H9 (cell line): ENCODE measurements at regions not wholly inside any gene's neighbourhood (a gene's known extent, or its start where the extent isn't known, plus 50 kb on each side); places are given as distances from the start of the nearest gene placed in this dataset.

Source experiments
- DNase-seq: peaks from one replicate; pipeline ENCODE4 v3.0.0-alpha.2; 2017
- H2AFZ ChIP-seq: one replicate; pipeline ENCODE4 v1.6.1; 2013; ENCODE audit warnings: mild to moderate bottlenecking, low read length, control low read depth, moderate library complexity
- H2AK5ac ChIP-seq: 2 replicates; pipeline ENCODE4 v1.6.1; 2013; ENCODE audit warnings: low read length, control low read depth, mixed read lengths; ENCODE audit not compliant: insufficient read length
- H2BK120ac ChIP-seq: one replicate; pipeline ENCODE4 v1.6.1; 2013; ENCODE audit warnings: low read depth, mild to moderate bottlenecking, low read length, control low read depth, inconsistent platforms; ENCODE audit not compliant: poor library complexity, severe bottlenecking
- H2BK12ac ChIP-seq: 2 replicates; pipeline ENCODE4 v1.6.1; 2013; ENCODE audit warnings: low read length, control low read depth, mixed read lengths, low read depth; ENCODE audit not compliant: insufficient read length
- H2BK15ac ChIP-seq: 2 replicates; pipeline ENCODE4 v1.6.1; 2013; ENCODE audit warnings: low read depth, low read length, control low read depth
- H2BK20ac ChIP-seq: one replicate; pipeline ENCODE4 v1.6.1; 2013; ENCODE audit warnings: low read depth, mild to moderate bottlenecking, low read length, control low read depth, inconsistent platforms; ENCODE audit not compliant: poor library complexity, severe bottlenecking
- H2BK5ac ChIP-seq: 2 replicates; pipeline ENCODE4 v1.6.1; 2013; ENCODE audit warnings: low read length, control low read depth, mixed read lengths; ENCODE audit not compliant: insufficient read length
- H3K14ac ChIP-seq: 2 replicates; pipeline ENCODE4 v1.6.1; 2013; ENCODE audit warnings: low read length, control low read depth; ENCODE audit not compliant: insufficient read depth
- H3K18ac ChIP-seq: 2 replicates; pipeline ENCODE4 v1.6.1; 2013; ENCODE audit warnings: low read depth, mild to moderate bottlenecking, mixed read lengths, low read length, control low read depth; ENCODE audit not compliant: insufficient read length
- H3K23ac ChIP-seq: 2 replicates; pipeline ENCODE4 v1.6.1; 2013; ENCODE audit warnings: low read length, control low read depth, mixed read lengths, low read depth; ENCODE audit not compliant: insufficient read length
- H3K23me2 ChIP-seq: 2 replicates; pipeline ENCODE4 v1.6.1; 2013; ENCODE audit warnings: low read depth, mild to moderate bottlenecking, mixed read lengths, low read length, control low read depth; ENCODE audit not compliant: insufficient read length, poor library complexity, severe bottlenecking
- H3K27ac ChIP-seq: 2 replicates; pipeline ENCODE4 v1.5.1; 2013; ENCODE audit warnings: low read length, control low read depth, mixed read lengths, low read depth; ENCODE audit not compliant: insufficient read length
- H3K27me3 ChIP-seq: 2 replicates; pipeline ENCODE4 v1.6.1; 2013; ENCODE audit warnings: low read length, control low read depth, inconsistent platforms; ENCODE audit not compliant: insufficient read depth
- H3K4ac ChIP-seq: 2 replicates; pipeline ENCODE4 v1.6.1; 2013; ENCODE audit warnings: low read depth, mild to moderate bottlenecking, control low read depth, inconsistent platforms, low read length, moderate library complexity
- H3K4me1 ChIP-seq: 2 replicates; pipeline ENCODE4 v1.6.1; 2013; ENCODE audit warnings: low read length, control low read depth, inconsistent platforms; ENCODE audit not compliant: insufficient read depth
- H3K4me2 ChIP-seq: 2 replicates; pipeline ENCODE4 v1.6.1; 2013; ENCODE audit warnings: low read length, control low read depth, mixed read lengths; ENCODE audit not compliant: insufficient read length, insufficient read depth
- H3K56ac ChIP-seq: 2 replicates; pipeline ENCODE4 v1.6.1; 2013; ENCODE audit warnings: low read depth, mild to moderate bottlenecking, mixed read lengths, low read length, control low read depth; ENCODE audit not compliant: insufficient read length
- H3K79me1 ChIP-seq: 2 replicates; pipeline ENCODE4 v1.6.1; 2013; ENCODE audit warnings: low read depth, mild to moderate bottlenecking, moderate library complexity, low read length, control low read depth, inconsistent platforms; ENCODE audit not compliant: insufficient read depth, poor library complexity, severe bottlenecking
- H3K79me2 ChIP-seq: 2 replicates; pipeline ENCODE4 v1.6.1; 2013; ENCODE audit warnings: low read length, control low read depth, inconsistent platforms; ENCODE audit not compliant: insufficient read depth
- H3K9ac ChIP-seq: 2 replicates; pipeline ENCODE4 v1.6.1; 2013; ENCODE audit warnings: low read length, control low read depth, mixed read lengths; ENCODE audit not compliant: insufficient read length; ENCODE audit errors: extremely low read depth
- H3K9me3 ChIP-seq: one replicate; pipeline ENCODE4 v1.6.1; 2013; ENCODE audit warnings: low read depth, low read length, inconsistent platforms; ENCODE audit not compliant: control insufficient read depth
- H3T11ph ChIP-seq: one replicate; pipeline ENCODE4 v1.6.1; 2013; ENCODE audit warnings: mild to moderate bottlenecking, low read length, control low read depth, inconsistent platforms
- H4K20me1 ChIP-seq: one replicate; pipeline ENCODE4 v1.6.1; 2013; ENCODE audit not compliant: control insufficient read depth, insufficient read length, insufficient read depth
- H4K5ac ChIP-seq: 2 replicates; pipeline ENCODE4 v1.6.1; 2013; ENCODE audit warnings: low read depth, mild to moderate bottlenecking, mixed read lengths, low read length, control low read depth; ENCODE audit not compliant: insufficient read length
- H4K8ac ChIP-seq: replicated peaks from 2 replicates; pipeline ENCODE4 v1.6.1; 2013; ENCODE audit warnings: low read length, control low read depth, mixed read lengths, low read depth; ENCODE audit not compliant: insufficient read length
- H4K91ac ChIP-seq: 2 replicates; pipeline ENCODE4 v1.6.1; 2013; ENCODE audit warnings: low read depth, mild to moderate bottlenecking, moderate library complexity, mixed read lengths, low read length, control low read depth; ENCODE audit not compliant: insufficient read length
- H3K27ac Mint-ChIP-seq, 3 experiments: 2 replicates in 2 of 3; 3 replicates in 1 of 3; pipeline ENCODE4 v1.8.0; 2020 to 2021; ENCODE audit warnings: mixed read lengths in 3 of 3, mild to moderate bottlenecking in 1 of 3, moderate library complexity in 1 of 3
- H3K27me3 Mint-ChIP-seq: 2 replicates; pipeline ENCODE4 v1.8.0; 2021; ENCODE audit warnings: low read depth, mild to moderate bottlenecking, moderate library complexity, mixed read lengths
- H3K36me3 Mint-ChIP-seq, 3 experiments: 2 replicates in 2 of 3; 3 replicates in 1 of 3; pipeline ENCODE4 v1.8.0; 2020 to 2021; ENCODE audit warnings: low read depth in 3 of 3, mixed read lengths in 3 of 3; ENCODE audit not compliant: insufficient read depth in 1 of 3
- H3K4me1 Mint-ChIP-seq, 2 experiments: 2 replicates each; pipeline ENCODE4 v1.8.0; 2020; ENCODE audit warnings: mixed read lengths in 2 of 2
- H3K4me3 Mint-ChIP-seq, 2 experiments: 2 replicates in 1 of 2; 3 replicates in 1 of 2; pipeline ENCODE4 v1.8.0; 2020 to 2021; ENCODE audit warnings: mild to moderate bottlenecking in 2 of 2, mixed read lengths in 2 of 2, moderate library complexity in 1 of 2
- H3K9me3 Mint-ChIP-seq, 2 experiments: 2 replicates in 1 of 2; 3 replicates in 1 of 2; pipeline ENCODE4 v1.8.0; 2020; ENCODE audit warnings: mild to moderate bottlenecking in 2 of 2, mixed read lengths in 2 of 2, moderate library complexity in 1 of 2
- WGBS: extraction: QIAGEN DNeasy Blood & Tissue Kit; methylation state at CpG from one replicate; pipeline ENCODE4 v1.1.7; 2013; ENCODE audit warnings: missing lambda C conversion rate, low lambda C conversion rate, mixed read lengths; ENCODE audit not compliant: insufficient read length; ENCODE audit errors: extremely low coverage; 5-methylcytosine and 5-hydroxymethylcytosine counted together
- TF ChIP-seq, protein P1 (sequence below): fragments of 200-600 bp; sonication (generic); conservative IDR thresholded peaks from 3 replicates; pipeline ENCODE4 v1.8.0; 2021; ENCODE audit warnings: antibody characterized with exemption, mild to moderate bottlenecking

DNA sequence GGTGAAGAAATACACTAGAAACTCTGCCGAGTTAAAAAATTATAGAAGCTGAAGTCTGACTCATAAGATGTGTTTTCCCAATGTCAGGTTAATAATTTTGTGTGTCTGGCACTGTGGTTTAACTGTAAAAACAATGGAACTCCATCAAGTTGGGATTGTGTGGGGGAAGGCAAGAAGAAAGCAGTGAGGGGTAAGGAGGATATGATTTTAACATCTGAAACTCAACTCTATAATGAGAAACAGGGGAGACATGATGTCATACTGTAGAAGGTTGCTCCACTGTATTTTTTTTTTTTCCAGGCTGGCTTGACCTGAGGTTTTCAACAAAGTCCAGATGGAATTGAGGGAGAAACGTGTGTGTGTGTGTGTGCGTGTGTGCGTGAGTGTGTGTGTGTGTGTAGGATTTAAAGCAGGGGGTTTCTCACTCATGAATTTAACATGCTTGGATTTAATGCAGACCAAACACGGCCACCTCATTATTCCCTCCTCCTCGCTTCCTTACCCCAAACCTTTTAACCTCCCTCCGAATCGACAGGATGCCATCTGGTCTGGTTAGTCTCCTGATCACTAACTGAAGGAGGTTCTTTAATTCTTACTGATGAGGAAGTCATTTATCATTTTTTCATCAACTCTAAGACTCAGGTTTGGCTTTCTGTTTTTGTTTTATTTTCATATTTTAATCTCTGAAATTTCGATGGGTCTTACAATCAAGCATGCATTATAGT, 140.2 kb upstream of the LPAR1 start:
- Histone ChIP-seq H4K91ac (no peak overlapping the region), H3K27ac (no peak overlapping the region), H4K8ac (no peak overlapping the region), H2AFZ (no peak overlapping the region), H3T11ph (no peak overlapping the region), H3K79me2 (no peaks in the 10 kb centered on the region), H4K5ac (no peak overlapping the region), H3K4me2 (no peak overlapping the region), H3K4me1 (no peaks in the 10 kb centered on the region), H2BK20ac (no peak overlapping the region), H3K79me1 (no peaks in the 10 kb centered on the region), H2BK15ac (no peak overlapping the region), H3K23me2 (no peaks in the 10 kb centered on the region), H3K23ac (no peak overlapping the region), H2AK5ac (no peak overlapping the region), H3K56ac (no peak overlapping the region), H3K4ac (no peak overlapping the region), H2BK120ac (no peak overlapping the region), H3K27me3 (no peaks in the 10 kb centered on the region), H2BK5ac (no peak overlapping the region), H3K9ac (no peak overlapping the region), H3K9me3 (no peaks in the 10 kb centered on the region), H4K20me1 (no peaks in the 10 kb centered on the region), H3K14ac (no peak overlapping the region), H3K18ac (no peak overlapping the region), H2BK12ac (no peak overlapping the region)
- no CpG with 5 or more reads among the region's 9 CpGs for WGBS
- H3K36me3 Mint-ChIP-seq, result no peaks in the 10 kb centered on the region
- TF ChIP-seq, protein P1, sequence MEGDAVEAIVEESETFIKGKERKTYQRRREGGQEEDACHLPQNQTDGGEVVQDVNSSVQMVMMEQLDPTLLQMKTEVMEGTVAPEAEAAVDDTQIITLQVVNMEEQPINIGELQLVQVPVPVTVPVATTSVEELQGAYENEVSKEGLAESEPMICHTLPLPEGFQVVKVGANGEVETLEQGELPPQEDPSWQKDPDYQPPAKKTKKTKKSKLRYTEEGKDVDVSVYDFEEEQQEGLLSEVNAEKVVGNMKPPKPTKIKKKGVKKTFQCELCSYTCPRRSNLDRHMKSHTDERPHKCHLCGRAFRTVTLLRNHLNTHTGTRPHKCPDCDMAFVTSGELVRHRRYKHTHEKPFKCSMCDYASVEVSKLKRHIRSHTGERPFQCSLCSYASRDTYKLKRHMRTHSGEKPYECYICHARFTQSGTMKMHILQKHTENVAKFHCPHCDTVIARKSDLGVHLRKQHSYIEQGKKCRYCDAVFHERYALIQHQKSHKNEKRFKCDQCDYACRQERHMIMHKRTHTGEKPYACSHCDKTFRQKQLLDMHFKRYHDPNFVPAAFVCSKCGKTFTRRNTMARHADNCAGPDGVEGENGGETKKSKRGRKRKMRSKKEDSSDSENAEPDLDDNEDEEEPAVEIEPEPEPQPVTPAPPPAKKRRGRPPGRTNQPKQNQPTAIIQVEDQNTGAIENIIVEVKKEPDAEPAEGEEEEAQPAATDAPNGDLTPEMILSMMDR, result no peak
- no peaks in the 10 kb centered on the region for H3K27me3 Mint-ChIP-seq
- no peak overlapping the region; a peak in 2 of 7 replicates for H3K27ac Mint-ChIP-seq
- DNase-seq, result no peak
- no peaks in the 10 kb centered on the region for H3K9me3 Mint-ChIP-seq
- peaks cover 9 to 17% of the 10 kb centered on the region in 2 experiments for H3K4me1 Mint-ChIP-seq
- H3K4me3 Mint-ChIP-seq, result no peak overlapping the region
